B cell (primary cell): ENCODE measurements at regions not wholly inside any gene's neighbourhood (a gene's known extent, or its start where the extent isn't known, plus 50 kb on each side); places are given as distances from the start of the nearest gene placed in this dataset.

ENCODE experiments used
- CTCF ChIP-seq: fragments of 200-600 bp; IDR thresholded peaks from one replicate; pipeline ENCODE4 v1.8.0; 2022; ENCODE audit warnings: antibody characterized with exemption, mild to moderate bottlenecking
- EZH2 ChIP-seq: IDR thresholded peaks from 2 replicates; pipeline ENCODE4 v1.6.1; 2012; ENCODE audit warnings: borderline replicate concordance, low read depth, mild to moderate bottlenecking, moderate library complexity, low read length; ENCODE audit not compliant: insufficient read depth, poor library complexity, severe bottlenecking

DNA sequence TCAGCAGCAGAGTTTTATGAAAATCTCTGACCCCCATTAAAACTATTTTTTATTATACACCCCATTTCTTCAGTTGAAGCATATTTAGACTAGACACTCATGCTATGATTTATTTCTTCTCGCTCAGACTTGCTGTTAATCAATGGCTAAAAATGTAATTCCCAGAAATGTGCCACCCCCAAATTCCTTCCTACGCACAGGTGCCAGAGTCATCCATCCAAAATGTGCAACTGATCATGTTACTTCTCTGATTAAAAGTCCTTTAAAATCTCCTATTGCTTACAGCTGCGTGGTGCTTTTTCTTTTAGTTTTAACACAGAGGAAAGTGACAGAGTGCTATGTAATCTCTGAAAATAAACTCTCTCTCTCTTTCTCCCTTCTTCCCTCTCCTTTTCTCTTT, 954.4 kb downstream of the NCAM2 start:
- TF ChIP-seq CTCF: no peak
- TF ChIP-seq EZH2: no peak
